ENCODE measurements at regions not wholly inside any gene's neighbourhood (a gene's known extent, or its start where the extent isn't known, plus 50 kb on each side); places are given as distances from the start of the nearest gene placed in this dataset.

DNA sequence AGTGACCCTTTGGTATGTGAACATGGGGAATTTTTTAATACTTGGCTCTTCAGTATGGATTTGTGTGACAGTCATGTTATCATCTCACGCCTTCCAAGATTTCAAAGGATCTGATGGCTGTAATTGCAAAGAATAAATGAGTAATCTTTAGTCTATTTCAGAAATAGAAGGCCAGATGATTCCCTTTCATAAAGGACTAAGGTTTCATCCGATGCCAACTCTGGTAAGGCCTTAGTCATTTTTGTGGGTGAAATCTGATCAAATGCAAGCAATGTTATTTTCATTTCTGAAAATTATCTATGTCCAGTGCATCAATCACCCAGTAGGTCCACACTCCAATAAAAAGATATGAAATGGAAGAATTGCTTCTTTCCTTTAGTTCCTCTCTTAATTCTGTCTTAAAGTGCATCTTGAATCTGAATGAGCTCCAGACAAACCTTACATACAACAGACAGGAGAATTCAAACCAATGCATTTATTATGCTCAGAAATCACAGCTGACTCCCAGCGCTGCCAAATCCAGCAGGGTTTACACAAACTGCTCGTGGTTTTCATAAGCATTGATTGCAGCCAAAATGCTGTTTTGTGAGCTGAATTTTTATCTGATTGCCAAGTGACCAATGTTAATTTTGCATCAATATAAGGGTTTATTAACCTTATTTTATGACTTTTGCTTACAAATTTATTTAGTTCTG lies 565.2 kb upstream of the MARCKS start:
- no peak for DNase-seq (ENCODE audit: low read depth in 2 of 2)

DNA sequence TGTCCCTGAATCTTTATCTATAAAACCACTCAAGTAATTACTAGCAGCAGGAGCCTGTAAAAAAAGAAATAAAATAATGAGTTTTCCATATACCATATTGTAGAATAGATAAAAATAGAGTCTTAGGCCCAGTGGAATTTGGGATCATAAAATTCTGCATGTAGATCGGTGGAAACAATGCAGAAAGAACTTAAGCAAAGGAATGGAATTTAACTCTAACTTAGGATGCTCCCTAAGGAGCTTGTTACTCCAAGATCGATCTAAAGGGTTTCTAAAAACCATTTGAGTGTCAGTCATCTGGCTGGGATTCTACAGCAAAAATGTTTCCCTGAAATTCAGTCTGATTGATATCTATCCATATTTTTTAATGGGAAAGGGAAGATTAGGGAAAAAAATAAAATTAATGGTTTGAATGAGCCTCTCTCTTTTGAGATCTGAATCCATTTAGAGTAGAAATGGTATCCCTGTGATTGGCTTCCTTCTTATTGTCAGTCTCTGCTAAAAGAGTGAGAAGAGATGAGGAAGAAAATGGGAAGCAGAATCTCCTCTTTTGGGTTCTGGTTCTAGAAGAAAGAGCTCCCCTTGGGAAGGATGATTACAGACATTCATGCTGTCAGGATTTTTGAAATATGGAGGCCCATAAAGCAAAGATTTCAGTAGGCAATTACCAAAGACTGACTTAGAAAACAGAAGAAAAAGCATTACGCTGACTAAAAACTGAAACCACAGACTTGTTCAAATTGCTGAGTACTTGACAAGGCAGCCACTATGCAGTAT lies 564.3 kb upstream of the MARCKS start:
- no peak for DNase-seq (ENCODE audit: low read depth in 2 of 2)

DNA sequence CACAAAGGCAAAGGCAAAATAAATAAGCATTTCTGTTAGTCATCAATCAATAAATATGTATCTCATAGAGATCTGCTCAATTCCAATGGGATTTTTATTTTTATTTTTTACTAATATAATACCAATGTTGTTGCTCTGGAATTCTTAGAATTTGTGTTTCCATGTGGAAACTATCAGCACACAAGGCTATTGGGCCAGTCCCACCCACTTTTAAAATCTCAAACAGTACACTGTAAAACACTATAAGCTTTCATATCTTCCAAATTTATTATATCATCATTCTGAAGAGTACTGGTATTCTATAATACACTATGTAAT lies 563.8 kb upstream of the MARCKS start:
- DNase-seq (ENCODE audit: low read depth in 2 of 2): no peak

DNA sequence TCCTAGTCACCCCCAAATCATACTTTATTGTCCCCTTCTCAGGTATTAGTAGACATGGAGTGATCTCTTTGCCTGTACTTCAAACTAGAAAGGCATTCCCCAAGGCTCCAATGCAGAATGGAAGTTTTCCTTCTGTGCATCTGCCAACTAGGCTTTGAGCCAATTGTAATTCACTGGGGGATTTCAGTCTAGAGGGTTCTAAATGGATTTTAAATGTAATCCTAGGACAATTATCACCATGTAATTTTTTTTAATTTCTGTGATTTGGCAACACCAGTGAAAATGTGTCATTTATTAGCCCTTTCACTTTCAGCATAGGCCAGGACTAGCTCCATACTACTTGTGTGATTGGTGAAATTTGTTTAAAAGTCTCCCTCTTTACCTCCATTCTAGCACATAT lies 557.6 kb upstream of the MARCKS start:
- no peak for DNase-seq (ENCODE audit: low read depth in 2 of 2)

DNA sequence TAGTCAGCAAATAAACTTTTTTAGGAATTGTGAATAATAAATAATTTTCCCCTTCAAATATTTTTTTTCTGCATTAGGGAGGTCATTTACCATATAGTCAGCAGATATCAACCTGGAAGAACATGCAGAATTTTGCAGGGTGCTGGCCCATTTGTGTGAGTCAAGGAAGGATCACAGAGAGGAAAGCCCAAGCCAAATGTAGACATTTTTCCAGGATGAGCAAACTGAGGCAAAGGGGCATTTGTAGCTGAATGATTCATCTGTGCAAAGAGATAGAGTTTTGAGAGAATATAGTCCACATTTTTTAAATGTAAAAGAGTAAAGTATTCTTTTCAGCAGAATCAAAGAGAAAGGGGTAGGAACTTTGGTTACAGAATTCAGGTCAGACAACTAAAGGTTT lies 555.5 kb upstream of the MARCKS start:
- no peak for DNase-seq (ENCODE audit: low read depth in 2 of 2)

DNA sequence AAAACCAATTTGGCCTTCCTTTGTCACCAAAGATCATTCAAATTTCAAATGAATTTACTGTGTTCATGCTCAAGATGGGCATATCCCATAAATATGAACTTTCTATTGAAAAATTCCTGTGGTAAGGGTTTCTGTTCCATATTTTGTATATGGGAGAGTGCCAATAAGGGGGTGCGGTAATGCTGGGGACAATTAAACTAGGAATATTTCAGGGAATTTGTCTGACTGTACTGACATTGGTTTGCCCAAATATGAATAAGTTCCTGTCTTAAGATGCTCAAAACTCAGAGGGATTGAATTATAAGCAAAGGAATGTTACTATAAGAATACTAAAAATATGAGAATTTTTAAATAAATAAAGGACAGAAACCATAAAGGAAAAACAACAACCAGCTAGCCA lies 553.0 kb upstream of the MARCKS start:
- no peak for DNase-seq (ENCODE audit: low read depth in 2 of 2)

DNA sequence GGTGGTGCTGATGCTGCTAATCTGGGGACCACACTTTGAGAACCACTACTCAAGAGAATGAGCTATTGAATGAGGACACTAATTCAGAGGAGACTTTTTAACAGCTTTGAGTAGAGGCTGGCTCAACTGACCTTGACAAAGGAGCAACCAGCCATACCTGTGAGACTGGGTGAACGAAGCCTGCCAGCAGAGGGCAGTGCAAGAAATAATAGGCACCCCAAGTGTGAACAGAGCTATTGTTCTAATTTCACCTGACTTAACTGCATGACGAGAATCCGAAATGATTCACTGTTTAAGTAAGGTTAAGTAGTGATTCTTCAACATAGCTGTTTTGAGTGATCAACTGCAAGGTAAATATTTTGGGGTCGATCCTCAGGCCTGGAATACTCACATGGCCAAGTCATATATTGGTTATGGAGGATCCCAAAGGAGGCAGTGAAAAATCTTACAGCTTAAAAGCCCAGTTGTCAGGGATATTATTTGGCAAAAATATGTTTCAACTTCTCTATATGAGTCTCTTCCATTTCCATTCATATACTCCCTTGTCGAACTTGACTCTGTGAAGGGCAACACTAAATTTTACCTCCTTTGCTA lies 550.5 kb upstream of the MARCKS start:
- peak in 1 of 2 donors; percentile 4 for DNase-seq (ENCODE audit: low read depth in 2 of 2)

DNA sequence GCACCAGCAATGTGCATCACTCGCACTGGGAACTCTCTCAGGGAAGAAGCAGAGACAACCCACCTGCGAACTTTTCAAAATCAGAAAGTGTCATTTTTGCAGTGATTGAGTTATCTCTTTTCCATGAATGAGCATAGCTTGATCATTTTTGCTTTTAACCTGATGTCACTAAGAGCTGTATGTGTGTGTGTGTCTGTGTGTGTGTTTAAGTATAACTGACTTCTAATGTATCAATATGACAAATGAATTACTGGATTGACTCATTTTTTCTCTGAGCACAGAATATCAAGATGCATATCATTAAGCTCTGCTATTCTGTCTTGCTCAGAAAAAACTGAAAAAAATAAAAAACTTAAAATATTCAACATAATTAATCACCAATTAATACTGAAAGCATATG lies 548.9 kb upstream of the MARCKS start:
- no peak for DNase-seq (ENCODE audit: low read depth in 2 of 2)

DNA sequence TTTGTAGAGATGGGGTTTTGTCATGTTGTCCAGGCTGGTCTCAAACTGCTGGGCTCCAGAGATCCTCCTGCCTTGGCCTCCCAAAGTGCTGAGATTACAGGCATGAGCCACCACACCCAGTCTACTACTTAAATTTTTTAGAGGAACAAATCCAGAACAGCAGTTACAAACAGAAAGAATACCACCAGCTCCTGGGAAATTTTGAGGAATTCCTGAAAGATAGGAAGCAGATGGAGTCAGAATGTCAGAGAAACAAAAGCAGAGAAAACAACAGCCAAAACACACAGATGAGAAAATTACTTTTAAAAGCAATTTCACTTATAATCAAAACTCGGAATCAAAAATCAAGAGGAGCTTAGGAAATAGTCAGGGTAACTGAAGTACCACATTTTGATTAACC lies 543.3 kb upstream of the MARCKS start:
- no peak for DNase-seq (ENCODE audit: low read depth in 2 of 2)

DNA sequence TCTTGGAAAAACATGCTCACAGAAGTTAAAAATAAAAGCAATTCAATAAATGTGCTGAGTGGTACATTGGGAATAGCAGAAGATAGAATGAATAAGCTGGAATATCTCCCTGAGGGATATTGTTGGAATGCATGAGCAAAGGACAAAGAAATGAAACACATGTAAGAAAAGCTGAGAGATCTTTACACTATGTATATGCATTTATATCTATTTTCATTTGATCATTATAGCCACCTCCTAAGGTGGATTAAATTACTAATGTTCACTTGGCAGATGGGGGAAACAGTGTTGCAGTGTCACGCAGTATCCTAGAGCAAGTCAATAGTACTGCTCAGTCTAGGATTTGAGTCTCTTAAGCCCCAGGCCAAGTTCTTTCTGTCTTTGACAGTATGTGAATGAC lies 542.0 kb upstream of the MARCKS start:
- DNase-seq (ENCODE audit: low read depth in 2 of 2): no peak

DNA sequence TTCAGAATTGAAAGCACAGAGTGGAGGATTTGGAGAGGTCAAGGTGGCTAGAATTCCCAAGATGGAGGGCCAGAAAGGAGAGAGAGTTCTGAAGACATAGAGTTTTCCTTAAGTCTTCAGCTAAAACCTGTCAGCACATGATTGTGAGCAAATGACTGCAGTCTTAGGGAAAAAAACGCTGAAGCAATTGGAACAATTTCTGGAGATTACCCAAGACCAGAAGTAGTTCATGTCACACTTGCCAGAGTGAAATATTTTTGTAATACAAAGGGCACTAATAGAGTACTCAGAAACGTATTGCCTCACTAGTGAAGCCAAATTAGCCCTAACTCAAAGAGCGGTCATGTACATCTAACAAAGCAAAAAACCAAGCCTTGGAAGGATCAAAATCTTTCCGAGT lies 541.3 kb upstream of the MARCKS start:
- no peak for DNase-seq (ENCODE audit: low read depth in 2 of 2)

DNA sequence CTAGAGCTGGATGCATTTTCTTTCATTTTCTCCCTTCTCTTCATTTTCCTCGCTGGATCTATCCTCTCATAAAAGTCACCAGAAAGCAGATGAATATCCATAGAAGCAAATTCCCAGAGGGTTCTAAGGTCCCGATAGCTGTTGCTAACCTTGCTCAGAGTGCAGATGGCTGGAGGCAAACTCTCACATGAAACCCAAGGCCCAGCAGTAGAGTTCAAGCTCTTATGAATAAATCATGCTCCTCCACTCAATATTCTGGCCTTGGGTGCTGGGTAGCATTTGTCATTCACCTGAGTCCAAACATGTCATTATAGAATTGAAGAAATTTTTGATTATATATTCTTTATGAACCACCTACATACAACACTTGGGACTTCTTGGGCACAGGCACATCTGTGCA lies 539.7 kb upstream of the MARCKS start:
- no peak for DNase-seq (ENCODE audit: low read depth in 2 of 2)

DNA sequence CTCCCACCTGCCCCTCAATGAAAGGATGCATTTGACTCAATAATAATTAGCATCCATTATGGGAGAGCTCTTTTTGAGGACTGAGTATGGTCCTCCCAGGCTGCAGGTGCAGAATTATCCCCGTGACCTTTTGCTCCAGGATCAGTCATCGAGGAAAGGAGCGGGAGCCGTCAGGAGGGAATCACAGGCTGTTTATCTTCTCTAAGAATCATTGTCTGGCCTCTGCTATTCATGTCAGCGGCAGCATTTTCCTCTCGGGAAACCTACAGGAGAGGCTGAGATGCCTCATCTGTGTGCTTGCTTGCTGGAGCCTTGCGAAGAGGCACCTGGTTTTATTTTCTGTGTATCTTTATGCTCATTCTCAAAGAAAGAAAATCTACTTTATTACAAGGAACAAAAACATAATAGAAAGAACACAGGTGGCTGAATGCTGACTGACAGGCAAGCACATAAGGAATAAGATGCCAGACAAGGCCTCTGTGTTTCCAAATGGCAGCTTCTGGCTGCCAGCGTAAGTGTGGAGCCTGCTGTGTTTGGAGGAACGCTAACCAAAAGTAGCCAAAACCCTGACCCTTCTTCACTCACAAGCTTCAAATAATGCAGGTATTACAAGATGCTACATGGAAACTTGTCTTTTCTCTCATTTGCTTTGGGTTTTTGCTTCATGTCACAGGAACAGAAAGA lies 539.1 kb upstream of the MARCKS start:
- DNase-seq (ENCODE audit: low read depth in 2 of 2): no peak

DNA sequence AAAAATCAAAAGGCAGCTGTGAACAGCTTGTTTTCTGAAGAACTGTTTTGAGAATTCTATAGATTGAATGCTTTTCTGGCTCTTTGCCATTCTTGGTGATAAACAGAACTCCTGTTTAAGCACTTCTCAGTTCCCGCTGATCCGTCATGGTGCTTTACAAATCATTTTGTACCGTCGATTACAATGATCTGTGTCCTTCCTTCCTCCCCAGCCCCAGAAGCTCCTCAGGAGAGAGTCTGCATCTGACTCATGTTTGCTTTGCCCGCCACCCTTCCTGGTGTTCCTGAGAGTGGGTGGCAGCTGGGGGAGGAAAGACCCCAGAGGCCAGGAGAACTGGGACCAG lies 538.6 kb upstream of the MARCKS start:
- DNase-seq (ENCODE audit: low read depth in 2 of 2): no peak

DNA sequence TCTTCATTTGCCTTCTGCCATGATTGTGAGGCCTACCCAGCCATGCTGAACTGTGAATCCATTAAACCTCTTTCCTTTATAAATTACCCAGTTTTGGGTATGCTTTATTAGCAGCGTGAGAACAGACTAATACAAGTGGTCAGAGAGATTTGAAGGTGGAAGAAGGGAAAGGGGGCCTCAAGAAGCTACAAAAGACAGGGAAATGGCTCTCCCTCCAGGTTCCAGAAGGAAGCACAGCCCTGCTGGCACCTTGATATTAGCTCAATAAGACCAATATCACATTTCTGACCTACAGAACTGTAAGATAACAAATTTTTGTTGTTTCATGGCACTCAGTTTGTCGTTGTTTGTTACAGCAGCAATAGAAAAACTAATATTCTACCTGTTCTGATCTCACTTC lies 536.5 kb upstream of the MARCKS start:
- DNase-seq (ENCODE audit: low read depth in 2 of 2): no peak

DNA sequence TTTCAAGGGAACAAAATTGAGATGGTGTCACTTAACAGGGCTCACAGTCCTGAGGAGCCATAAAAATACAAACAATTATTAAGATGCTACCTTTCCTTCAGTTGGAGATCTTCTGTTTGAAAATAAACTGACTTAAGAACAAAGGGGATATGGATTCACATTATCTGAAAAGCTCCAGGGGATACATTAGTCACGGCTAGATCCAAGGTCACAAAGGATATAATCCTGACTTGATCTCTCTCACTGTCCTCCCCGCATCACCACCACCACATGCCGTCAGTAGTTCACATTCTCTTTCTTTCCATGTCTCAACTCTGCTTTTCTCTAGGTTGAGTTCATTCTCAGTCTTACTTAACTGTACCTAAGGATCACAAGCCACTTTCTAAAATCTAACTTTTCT lies 530.4 kb upstream of the MARCKS start:
- DNase-seq (ENCODE audit: low read depth in 2 of 2): no peak

DNA sequence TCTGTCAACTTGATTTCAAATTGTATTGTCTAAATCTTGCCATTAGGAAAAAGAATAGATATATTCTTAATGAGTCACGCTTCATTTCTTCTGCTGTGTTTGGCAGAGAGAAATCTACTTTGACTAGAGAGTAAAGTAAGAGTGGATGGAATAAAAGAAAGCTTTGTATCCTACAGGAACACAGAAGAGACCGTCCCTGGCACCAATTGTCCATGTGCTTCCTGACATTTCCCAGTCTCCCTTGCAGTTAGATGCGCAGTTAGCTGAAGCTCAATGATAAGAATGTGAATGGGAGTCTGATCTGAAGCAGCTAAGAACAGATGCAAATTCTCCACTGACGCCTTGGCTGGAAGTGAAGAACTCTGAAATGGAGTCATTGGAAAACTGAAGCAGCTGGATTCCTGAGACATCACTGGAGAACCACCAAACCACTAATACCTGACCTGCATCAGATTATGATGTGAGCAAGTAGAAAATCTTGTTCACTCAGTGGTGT lies 528.2 kb upstream of the MARCKS start:
- DNase-seq (ENCODE audit: low read depth in 2 of 2): no peak

DNA sequence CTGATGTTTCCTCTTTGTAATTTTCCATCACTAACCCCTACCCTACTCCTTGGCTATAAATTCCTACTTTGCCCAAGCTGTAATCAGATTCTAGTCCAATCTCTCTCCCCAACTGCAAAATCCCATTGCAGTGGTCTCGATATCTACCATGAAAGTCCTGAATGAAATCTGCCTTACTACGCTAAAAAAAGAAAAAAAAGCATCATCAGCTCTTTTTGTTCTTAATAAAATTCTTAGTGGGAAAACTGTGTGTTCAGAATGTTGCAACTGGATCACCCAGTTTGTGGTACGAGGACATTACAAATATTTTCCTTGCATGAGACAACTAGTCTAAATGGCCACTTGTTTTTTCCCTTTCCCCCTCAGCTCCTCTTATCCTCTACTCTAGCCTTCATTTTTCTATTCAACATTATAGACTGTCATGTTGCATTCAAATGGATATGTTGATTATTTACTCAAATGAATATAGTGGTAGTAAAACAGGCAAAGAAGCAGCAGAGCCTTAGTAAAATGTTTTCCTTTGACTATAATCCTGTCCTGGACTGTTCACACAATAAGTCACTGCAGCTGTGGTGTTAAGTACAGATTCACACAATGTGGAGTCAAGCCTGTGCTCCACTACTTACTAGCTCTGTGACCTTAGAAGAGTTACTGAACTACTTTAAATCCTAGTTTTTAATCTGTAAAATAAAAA lies 527.1 kb upstream of the MARCKS start:
- DNase-seq (ENCODE audit: low read depth in 2 of 2): no peak

DNA sequence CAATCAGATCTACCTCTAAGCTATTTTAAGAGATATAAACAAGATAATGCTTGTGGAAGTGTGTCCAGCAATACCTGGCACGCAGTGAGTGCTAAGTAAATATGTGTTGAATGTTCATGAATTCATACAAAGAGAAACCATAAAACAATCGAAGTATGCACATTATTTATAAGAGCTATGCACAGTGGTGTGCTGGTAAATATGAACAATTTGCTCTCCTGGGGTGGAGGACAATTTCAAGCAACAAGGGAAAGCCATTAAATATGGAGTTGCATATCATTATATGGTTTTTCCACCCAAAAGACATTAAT lies 526.6 kb upstream of the MARCKS start:
- DNase-seq (ENCODE audit: low read depth in 2 of 2): no peak

DNA sequence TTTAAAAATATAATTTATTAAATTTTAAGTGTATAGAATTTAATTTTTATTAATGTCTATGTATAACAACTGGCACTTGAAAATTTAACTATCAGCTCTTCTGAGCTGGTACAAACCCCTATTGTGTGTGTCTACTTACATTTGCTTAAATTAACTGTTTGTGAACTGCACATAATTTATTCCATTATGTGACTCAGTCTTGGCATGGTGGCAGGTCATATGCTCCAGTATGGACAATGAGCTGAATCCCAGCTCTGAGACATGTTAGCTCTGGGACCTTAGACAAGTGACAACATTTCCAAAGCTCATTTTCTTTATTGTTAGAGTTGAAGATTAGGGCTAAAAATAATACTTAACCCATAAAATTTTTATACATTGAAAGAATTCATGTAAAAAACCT lies 526.1 kb upstream of the MARCKS start:
- no peak for DNase-seq (ENCODE audit: low read depth in 2 of 2)

DNA sequence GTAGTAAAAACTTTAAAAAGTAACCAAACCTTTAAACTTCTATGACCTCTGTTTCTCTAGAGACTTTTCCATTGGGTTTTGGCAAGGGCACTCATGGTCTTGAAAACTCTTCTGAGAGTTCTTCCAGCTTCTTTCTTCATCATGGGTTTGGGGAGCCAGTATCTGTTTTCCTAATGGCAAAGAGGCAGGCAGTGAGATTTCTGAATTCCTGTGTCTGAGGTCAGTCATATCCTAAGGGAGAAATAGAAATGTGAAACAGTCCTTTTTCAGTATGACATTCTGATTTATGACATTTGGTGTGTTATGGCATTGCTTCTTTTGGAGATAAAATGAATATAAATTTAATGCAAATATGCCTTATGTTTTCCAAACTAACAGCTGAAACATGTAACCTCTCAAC lies 518.5 kb upstream of the MARCKS start:
- no peak for DNase-seq (ENCODE audit: low read depth in 2 of 2)

DNA sequence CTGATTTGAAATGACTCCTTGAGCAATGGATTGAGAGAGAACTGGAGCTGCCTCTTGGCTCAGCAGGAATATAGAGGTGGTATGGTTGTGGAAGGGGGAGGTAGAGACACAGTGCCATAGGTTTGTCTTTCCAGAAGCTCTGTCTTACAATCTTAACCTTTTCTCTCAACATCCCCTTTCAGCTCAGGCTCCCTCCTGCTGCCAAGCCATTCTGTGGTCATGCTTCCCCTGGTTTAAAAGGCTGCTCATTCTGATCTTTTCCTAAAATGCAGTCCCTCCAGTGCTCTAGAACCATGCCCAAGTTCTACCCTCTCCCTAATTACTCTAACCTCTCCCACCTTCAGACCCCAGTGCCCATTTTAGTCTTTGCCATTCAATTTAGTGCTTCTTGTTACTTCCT lies 517.9 kb upstream of the MARCKS start:
- no peak for DNase-seq (ENCODE audit: low read depth in 2 of 2)
